Gastroesophageal sphincter (tissue), 3 donors: ENCODE measurements at regions not wholly inside any gene's neighbourhood (a gene's known extent, or its start where the extent isn't known, plus 50 kb on each side); places are given as distances from the start of the nearest gene placed in this dataset.

Experiments used
- EP300 ChIP-seq: sonication (generic); formaldehyde crosslinking; IDR thresholded peaks from one replicate; pipeline ENCODE4 v1.6.1; 2017; ENCODE audit warnings: antibody characterized with exemption, mild to moderate bottlenecking
- POLR2A ChIP-seq, 2 donors: fragments of 450-650 bp; IDR thresholded peaks; one replicate each; pipeline ENCODE4 v1.6.1; 2017; ENCODE audit warnings: antibody characterized with exemption in 2 of 2, mild to moderate bottlenecking in 2 of 2, moderate library complexity in 1 of 2
- TF ChIP-seq, protein P1 (sequence below), 4 experiments: fragments of 200-600 bp in 2 of 4; fragments of 450-650 bp in 2 of 4; sonication (generic) in 1 of 4; IDR thresholded peaks; one replicate each; pipeline ENCODE4 v1.5.1; 2017 to 2019; ENCODE audit warnings: antibody characterized with exemption in 4 of 4, mild to moderate bottlenecking in 2 of 4, moderate library complexity in 2 of 4

DNA sequence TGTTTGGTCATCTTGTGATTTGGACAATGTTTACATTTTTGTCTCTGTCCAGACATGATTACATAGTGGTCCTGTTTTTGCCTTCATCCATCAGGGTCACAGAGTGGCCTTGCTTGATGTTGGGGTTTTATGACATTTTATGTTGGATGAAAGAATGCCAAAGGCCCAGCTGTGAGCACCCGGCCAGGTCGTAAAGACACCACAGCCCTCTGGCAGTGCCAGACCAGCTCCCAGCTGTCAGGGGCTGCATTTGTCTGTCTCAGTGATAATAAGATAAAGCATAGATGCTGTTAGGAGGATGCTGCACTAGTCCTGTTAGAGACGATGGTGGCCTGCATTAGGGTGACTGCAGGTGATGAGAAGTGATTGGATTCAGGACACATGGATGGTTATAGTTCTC, 117.5 kb downstream of the FAM174B start:
- TF ChIP-seq, protein P1, sequence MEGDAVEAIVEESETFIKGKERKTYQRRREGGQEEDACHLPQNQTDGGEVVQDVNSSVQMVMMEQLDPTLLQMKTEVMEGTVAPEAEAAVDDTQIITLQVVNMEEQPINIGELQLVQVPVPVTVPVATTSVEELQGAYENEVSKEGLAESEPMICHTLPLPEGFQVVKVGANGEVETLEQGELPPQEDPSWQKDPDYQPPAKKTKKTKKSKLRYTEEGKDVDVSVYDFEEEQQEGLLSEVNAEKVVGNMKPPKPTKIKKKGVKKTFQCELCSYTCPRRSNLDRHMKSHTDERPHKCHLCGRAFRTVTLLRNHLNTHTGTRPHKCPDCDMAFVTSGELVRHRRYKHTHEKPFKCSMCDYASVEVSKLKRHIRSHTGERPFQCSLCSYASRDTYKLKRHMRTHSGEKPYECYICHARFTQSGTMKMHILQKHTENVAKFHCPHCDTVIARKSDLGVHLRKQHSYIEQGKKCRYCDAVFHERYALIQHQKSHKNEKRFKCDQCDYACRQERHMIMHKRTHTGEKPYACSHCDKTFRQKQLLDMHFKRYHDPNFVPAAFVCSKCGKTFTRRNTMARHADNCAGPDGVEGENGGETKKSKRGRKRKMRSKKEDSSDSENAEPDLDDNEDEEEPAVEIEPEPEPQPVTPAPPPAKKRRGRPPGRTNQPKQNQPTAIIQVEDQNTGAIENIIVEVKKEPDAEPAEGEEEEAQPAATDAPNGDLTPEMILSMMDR (IDR thresholded peaks at IDR 0.05), result no peak
- no peak for TF ChIP-seq POLR2A (IDR thresholded peaks at IDR 0.05)
- TF ChIP-seq EP300, result no peak
